Endothelial cell of hepatic sinusoid (primary cell): ENCODE measurements at regions not wholly inside any gene's neighbourhood (a gene's known extent, or its start where the extent isn't known, plus 50 kb on each side); places are given as distances from the start of the nearest gene placed in this dataset.
"Not testable (repeated sequence)": the region's sequence is repeated elsewhere in the genome, so short reads cannot be mapped to it uniquely, and the experiment has no call there.

Source experiments
- in situ Hi-C: cut with HindIII; loops from 2 replicates; pipeline ENCODE4 v1.10.0; 2017; ENCODE audit warnings: low sequenced_read_pairs

- in situ Hi-C loops, result loop anchor here (5.0 kb wide), 1 partner anchor 48 kb away; no protein-coding TSS in a partner anchor
Observed at GRCh38 chr2:15749460-15750432, 158.1 kb downstream of the DDX1 start.

GRCh38 chr2:15750433-15750814, 158.8 kb downstream of the DDX1 start:
- in situ Hi-C loops, result no loop called here

- in situ Hi-C loops, result no loop called here
Observed at GRCh38 chr2:15750822-15751329, 159.2 kb downstream of the DDX1 start.

GRCh38 chr2:15751477-15751876, 159.8 kb downstream of the DDX1 start:
- in situ Hi-C loops, result no loop called here

- in situ Hi-C loops, result no loop called here
Observed at GRCh38 chr2:15752552-15753232, 161.0 kb downstream of the DDX1 start.

GRCh38 chr2:15753233-15753798, 161.6 kb downstream of the DDX1 start:
- in situ Hi-C loops, result no loop called here

- in situ Hi-C loops, result no loop called here
Observed at GRCh38 chr2:15753811-15754702, 162.4 kb downstream of the DDX1 start.

- in situ Hi-C loops, result no loop called here
Observed at GRCh38 chr2:15754703-15755099, 163.0 kb downstream of the DDX1 start.

GRCh38 chr2:15755528-15755927, 163.9 kb downstream of the DDX1 start:
- in situ Hi-C loops, result no loop called here

GRCh38 chr2:15756011-15756550, 164.4 kb downstream of the DDX1 start:
- in situ Hi-C loops, result no loop called here

- in situ Hi-C loops, result no loop called here
Observed at GRCh38 chr2:15756882-15757819, 165.5 kb downstream of the DDX1 start.

GRCh38 chr2:15757820-15758586, 166.3 kb downstream of the DDX1 start:
- in situ Hi-C loops, result no loop called here

GRCh38 chr2:15758848-15759247, 167.2 kb downstream of the DDX1 start:
- in situ Hi-C loops, result no loop called here

- in situ Hi-C loops, result no loop called here
Observed at GRCh38 chr2:15759385-15759784, 167.7 kb downstream of the DDX1 start.

- in situ Hi-C loops, result not testable (repeated sequence)
Observed at GRCh38 chr2:15759791-15760190, 168.1 kb downstream of the DDX1 start.

- in situ Hi-C loops, result no loop called here
Observed at GRCh38 chr2:15760232-15760910, 168.7 kb downstream of the DDX1 start.

- in situ Hi-C loops, result no loop called here
Observed at GRCh38 chr2:15761056-15761455, 169.4 kb downstream of the DDX1 start.

GRCh38 chr2:15761910-15762309, 170.2 kb downstream of the DDX1 start:
- in situ Hi-C loops, result no loop called here
